GM21423 (cell line): ENCODE measurements at regions not wholly inside any gene's neighbourhood (a gene's known extent, or its start where the extent isn't known, plus 50 kb on each side); places are given as distances from the start of the nearest gene placed in this dataset.

Experiments
- ATAC-seq: cut with Tn5 transposase; IDR thresholded peaks from one replicate; pipeline ENCODE4 v1.9.1; 2021; ENCODE audit warnings: mild to moderate bottlenecking, moderate library complexity; ENCODE audit not compliant: unreplicated experiment

- no peak for ATAC-seq
Observed at GRCh38 chr4:23667659-23668058, 222.2 kb downstream of the PPARGC1A start.

DNA sequence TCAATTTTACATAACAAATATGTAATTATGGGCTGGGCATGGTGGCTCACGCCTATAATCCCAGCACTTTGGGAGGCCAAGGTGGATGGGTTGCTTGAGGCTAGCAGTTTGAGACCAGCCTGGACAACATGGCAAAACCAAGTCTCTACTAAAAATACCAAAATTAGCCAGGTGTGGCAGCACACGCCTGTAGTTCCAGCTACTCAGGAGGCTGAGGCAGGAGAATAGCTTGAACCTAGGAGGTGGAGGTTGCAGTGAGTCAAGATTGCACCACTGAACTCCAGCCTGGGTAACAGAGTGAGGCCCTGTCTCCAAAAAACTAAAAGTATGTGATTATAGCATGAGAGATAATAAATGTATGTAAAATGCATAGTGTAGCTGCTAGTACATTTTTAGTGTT lies 229.0 kb downstream of the PPARGC1A start:
- no peak for ATAC-seq

GRCh38 chr4:23654791-23655190 lies 235.1 kb downstream of the PPARGC1A start:
- ATAC-seq = no peak

DNA sequence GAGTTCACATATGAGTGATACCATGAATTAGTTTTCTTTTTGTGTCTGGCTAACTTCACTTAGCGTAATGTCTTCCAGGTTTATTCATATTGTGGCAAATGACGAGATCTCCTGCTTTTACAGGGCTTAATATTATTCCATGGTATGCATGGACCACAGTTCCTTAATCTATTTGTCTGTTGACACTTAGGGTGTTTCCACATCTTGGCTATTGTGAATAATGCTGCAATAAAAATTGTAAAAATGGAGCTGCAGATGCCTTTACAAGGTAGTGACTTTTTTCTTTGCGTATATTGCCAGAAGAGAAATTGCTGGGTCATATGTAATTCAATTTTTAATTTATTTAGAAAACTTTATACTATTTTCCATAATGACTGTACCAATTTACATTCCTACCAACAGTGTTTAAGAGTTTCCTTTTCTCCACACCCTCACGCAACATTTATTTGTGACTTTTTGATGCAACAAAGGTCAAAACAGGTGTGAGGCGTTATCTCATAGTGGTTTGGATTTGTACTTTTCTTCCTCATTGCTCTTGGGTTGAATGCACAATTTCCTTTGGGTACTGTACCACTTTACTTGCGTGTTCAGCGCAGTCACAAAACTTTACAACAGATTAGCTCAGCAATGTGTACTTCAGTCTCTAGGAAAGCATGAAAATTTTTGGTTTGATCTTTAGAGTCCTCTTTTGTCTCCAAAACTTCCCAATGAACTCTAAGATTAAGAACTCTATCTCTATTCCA lies 240.8 kb downstream of the PPARGC1A start:
- no peak for ATAC-seq

DNA sequence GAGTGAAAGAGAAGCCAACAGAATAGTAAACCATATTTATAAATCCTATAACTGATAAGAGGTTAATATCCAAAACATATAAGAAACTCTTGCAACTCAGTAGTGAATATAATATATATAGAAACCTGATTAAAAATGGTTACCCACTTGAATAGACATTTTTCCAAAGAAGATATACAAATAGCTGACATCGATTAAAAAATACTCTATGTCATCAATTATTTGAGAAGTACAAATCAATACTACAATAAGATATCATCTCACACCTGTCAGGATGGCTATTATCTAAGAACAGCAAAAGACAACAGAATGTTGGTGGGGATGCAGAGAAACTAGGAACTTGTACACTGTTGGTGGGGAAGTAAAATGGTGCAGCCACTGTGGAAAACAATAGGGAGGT lies 254.4 kb downstream of the PPARGC1A start:
- no peak for ATAC-seq

DNA sequence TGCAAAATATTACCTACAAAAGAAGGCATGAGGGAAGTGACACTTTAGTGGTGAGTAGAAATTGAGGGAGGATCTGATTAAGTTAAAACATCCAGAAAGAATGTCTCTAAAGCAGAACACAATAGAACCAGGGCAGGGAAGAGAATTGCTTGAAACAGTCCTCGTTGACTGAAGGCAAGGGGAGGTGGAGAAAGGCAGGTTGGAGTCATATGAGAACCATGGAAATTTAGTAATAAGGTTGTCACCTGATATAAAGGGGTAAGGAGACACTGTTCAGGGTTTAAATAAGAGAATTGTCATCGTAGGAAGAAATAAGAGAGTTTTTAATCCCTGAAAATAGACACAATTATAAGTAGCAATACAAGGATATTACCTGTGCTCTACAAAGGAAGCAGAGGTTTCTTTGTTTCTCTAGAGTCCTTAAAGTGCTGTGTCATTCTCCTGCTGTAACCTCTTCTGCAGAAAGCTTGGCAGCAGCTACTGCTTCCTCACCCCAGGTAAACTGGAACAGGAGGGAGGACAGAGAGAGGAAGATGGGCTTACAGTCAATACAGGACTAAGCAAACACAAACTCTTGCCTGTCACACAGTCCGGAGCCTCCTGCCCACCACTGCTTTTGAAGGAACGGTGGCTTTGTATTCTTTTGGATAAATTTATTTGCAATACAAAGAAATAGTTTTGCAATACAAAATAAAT lies 258.4 kb downstream of the PPARGC1A start:
- ATAC-seq = no peak

DNA sequence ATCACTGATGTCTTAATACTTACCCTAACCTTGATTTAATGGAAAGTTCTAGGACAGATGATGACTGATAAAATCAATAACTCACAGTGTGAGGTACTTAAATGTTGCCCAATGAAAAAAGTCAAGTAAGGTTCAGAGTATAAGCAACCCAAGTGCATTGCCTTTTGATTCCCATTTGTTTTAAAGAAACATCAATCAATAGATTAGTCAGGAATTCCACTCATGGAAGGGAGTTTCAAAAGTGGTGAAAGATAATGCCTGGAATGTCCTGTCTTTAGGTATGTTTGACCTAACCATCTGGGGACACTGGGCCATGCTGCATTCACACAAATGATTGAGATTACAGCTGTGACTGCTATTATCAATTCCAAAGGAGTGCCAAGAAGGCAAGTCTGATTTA lies 259.7 kb downstream of the PPARGC1A start:
- no peak for ATAC-seq

GRCh38 chr4:23629421-23629820 lies 260.4 kb downstream of the PPARGC1A start:
- ATAC-seq = no peak

DNA sequence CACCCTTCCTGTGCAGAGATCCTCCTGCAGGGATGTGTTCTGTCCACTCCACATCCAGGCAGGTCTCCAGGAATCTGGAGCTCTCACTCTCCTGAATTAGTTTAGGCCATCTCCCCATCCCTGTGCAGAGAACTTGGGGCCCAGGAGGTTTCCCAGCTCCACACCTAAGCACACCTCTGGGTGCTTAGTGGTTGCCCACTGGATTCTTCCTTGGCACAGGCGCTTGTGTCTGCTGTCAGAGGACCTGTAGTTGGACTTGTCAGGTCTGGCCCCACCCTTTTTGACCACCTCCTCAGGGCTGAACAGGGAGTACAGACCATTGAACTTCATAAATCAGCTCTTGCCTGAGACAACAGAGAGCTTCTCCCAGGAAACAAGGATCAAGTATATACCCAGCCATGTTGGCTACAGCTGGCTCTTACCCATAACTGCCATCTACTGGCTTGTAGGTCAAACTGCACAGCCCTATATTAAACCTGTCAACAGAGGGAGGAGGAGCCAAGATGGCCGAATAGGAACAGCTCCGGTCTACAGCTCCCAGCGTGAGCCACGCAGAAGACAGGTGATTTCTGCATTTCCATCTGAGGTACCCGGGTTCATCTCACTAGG lies 275.5 kb downstream of the PPARGC1A start:
- no peak for ATAC-seq

DNA sequence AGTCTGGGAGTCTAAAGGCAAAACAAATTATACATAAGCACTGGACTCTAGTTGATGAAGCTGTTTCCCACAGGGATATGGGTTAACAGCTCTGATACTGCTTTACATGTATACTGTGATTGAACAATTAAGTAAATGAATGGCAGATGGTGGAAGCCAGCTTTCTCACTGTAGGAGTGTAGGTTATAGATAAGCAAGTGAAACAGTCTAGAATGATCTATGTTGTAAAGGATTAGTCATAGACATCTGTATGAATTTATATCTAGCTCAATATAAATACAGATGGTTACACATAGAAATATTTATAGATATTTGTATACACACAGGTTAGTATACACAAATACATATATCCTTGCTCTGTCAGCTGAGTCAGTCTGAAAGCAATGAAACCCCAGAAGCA lies 276.1 kb downstream of the PPARGC1A start:
- no peak for ATAC-seq

GRCh38 chr4:23602720-23603119 lies 287.1 kb downstream of the PPARGC1A start:
- no peak for ATAC-seq

- no peak for ATAC-seq
Observed at GRCh38 chr4:23594125-23594524, 295.7 kb downstream of the PPARGC1A start.

- ATAC-seq = no peak
Observed at GRCh38 chr4:23590431-23590830, 299.4 kb downstream of the PPARGC1A start.

GRCh38 chr4:23584024-23584423 lies 305.8 kb downstream of the PPARGC1A start:
- no peak for ATAC-seq

DNA sequence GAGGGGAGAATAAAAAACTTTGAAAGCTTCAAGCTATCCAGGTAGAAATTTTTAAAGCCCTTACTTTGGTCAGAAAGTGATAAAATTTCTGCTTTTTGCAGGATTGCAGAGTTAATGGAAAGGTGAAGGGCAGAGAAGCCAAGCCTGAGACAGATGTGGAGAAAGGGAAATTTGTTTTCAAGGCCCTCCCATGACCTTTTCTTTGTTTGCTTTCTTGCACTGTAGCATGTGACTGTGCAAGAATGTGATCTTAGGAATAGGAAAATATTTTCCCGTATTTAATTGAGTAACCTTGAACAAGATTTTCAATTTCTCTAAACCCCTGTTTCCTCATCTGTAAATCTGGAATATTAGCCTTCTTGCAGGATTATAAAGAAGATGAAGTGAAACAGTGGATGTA lies 307.2 kb downstream of the PPARGC1A start:
- no peak for ATAC-seq

- ATAC-seq = no peak
Observed at GRCh38 chr4:23579166-23579565, 310.7 kb downstream of the PPARGC1A start.

DNA sequence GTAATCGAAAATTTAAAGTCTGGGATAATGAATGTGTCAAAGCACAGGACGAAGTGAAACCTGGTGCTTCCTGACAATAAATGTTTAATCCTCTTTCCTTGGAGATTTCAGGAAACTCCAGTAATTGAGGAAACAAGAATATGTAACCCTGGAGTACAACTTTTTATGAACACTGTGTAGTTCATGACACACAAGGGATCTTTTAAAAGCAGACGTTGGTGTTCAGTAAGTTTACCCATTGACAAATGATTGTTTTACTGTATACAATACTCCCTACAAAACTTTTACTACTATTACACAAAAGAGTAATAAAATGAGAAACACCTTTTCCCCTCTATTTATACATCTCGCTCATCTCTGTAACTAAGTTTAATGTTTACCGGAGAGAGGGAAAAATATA lies 312.4 kb downstream of the PPARGC1A start:
- ATAC-seq = no peak

- ATAC-seq = no peak
Observed at GRCh38 chr4:23572382-23572781, 317.5 kb downstream of the PPARGC1A start.

DNA sequence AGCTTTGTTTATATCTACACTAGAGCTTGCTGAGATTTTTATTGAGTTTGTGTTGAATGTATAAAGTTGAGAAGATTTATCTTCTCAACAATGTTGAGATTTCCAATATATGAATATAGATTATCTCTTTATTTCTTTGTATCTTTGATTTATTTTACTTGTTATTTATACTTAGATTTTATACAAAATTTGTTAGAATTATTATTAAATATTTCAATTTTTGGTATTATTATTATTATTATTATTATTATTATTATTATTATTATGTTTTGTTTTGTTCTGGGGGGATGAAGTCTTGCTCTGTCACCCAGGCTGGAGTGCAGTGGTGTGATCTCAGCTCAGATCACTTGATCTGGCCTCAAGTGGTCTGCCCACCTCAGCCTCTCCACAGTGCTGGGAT lies 322.5 kb downstream of the PPARGC1A start:
- ATAC-seq = no peak

- ATAC-seq = no peak
Observed at GRCh38 chr4:23560748-23561147, 329.1 kb downstream of the PPARGC1A start.

DNA sequence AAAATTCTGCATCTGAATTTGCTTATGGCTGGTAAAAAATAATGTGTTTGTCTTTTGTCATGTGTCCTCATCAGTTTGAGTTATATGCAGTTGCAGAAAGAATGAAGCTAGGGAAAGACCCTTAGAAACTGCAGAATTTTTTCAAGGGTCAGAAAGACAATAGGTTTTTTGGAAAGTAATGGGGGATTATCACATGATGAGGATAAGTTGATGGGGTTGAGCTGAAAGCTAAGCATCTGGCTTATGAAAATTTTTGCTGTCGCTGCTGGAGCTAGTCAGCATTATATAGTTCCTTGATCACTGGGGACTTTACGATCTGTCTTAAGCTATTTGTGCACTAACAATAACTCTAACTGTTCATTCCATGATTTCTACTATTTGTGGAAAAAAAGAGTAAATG lies 331.7 kb downstream of the PPARGC1A start:
- ATAC-seq = no peak

DNA sequence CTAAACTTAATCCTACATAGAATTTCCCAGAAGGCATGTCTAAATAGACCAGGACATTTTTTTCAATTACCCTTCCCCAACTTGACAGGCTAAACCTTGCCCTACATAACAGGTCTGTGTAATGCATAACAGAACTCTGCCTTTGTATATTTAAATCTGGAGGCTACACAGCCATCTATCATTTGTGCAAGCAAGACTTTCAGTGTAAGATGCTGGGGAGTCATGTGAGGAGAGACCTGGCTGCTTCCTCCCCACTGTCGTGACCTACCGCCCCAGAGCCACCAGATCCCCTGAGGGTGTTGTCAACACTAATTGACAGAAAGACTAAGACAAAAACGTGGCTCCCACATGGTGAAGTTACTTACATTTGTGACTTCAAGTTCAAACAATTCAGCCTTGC lies 342.2 kb downstream of the PPARGC1A start:
- ATAC-seq = no peak
